Mesendoderm (in vitro differentiated cells): ENCODE measurements at regions not wholly inside any gene's neighbourhood (a gene's known extent, or its start where the extent isn't known, plus 50 kb on each side); places are given as distances from the start of the nearest gene placed in this dataset.

Experiments
- DNase-seq: peaks from one replicate; pipeline ENCODE4 v3.0.0; 2013
- H2AK5ac ChIP-seq: 2 replicates; pipeline ENCODE4 v1.6.1; 2013; ENCODE audit warnings: low read length, inconsistent platforms
- H2BK120ac ChIP-seq: 2 replicates; pipeline ENCODE4 v1.6.1; 2013; ENCODE audit warnings: low read depth, mild to moderate bottlenecking, low read length, moderate library complexity, mixed read lengths
- H2BK15ac ChIP-seq: replicated peaks from 2 replicates; pipeline ENCODE4 v1.6.1; 2013; ENCODE audit warnings: low read depth, mild to moderate bottlenecking, moderate library complexity
- H2BK5ac ChIP-seq: 2 replicates; pipeline ENCODE4 v1.6.1; 2013; ENCODE audit warnings: low read length, inconsistent platforms
- H3K18ac ChIP-seq: 2 replicates; pipeline ENCODE4 v1.6.1; 2013; ENCODE audit warnings: mild to moderate bottlenecking, low read length, mixed read lengths
- H3K23ac ChIP-seq: one replicate; pipeline ENCODE4 v1.6.1; 2013; ENCODE audit warnings: low read length
- H3K27ac ChIP-seq: 2 replicates; pipeline ENCODE4 v1.5.1; 2013; ENCODE audit warnings: low read depth, mild to moderate bottlenecking, inconsistent platforms, low read length, moderate library complexity
- H3K27me3 ChIP-seq: 2 replicates; pipeline ENCODE4 v1.6.1; 2013; ENCODE audit warnings: low read length, control low read depth, mild to moderate bottlenecking, inconsistent platforms; ENCODE audit not compliant: insufficient read depth, poor library complexity
- H3K36me3 ChIP-seq: 2 replicates; pipeline ENCODE4 v1.6.1; 2013; ENCODE audit warnings: low read length, inconsistent platforms; ENCODE audit not compliant: control insufficient read depth, insufficient read depth
- H3K4ac ChIP-seq: one replicate; pipeline ENCODE4 v1.6.1; 2013; ENCODE audit warnings: low read depth, mild to moderate bottlenecking, low read length, moderate library complexity
- H3K4me1 ChIP-seq: 2 replicates; pipeline ENCODE4 v1.6.1; 2013; ENCODE audit warnings: low read depth, low read length, inconsistent platforms; ENCODE audit not compliant: control insufficient read depth
- H3K4me2 ChIP-seq: 2 replicates; pipeline ENCODE4 v1.6.1; 2013; ENCODE audit warnings: low read length
- H3K4me3 ChIP-seq: 2 replicates; pipeline ENCODE4 v1.5.1; 2013; ENCODE audit warnings: mild to moderate bottlenecking, low read length
- H3K56ac ChIP-seq: one replicate; pipeline ENCODE4 v1.6.1; 2013; ENCODE audit warnings: low read length
- H3K79me1 ChIP-seq: 2 replicates; pipeline ENCODE4 v1.6.1; 2013; ENCODE audit warnings: low read length, inconsistent platforms
- H3K79me2 ChIP-seq: 2 replicates; pipeline ENCODE4 v1.6.1; 2013; ENCODE audit warnings: mild to moderate bottlenecking, low read length; ENCODE audit not compliant: control insufficient read depth, insufficient read depth
- H3K9ac ChIP-seq: 2 replicates; pipeline ENCODE4 v1.6.1; 2013; ENCODE audit warnings: low read length, inconsistent platforms
- H4K5ac ChIP-seq: one replicate; pipeline ENCODE4 v1.6.1; 2013; ENCODE audit warnings: low read length
- H4K8ac ChIP-seq: one replicate; pipeline ENCODE4 v1.6.1; 2013; ENCODE audit warnings: low read depth, mild to moderate bottlenecking, control low read depth, low read length, moderate library complexity
- WGBS: extraction: QIAGEN DNeasy Blood & Tissue Kit; methylation state at CpG from one replicate; pipeline ENCODE4 v1.1.7; 2013; ENCODE audit warnings: low lambda C conversion rate, missing lambda C conversion rate; ENCODE audit not compliant: insufficient coverage; ENCODE audit errors: extremely low coverage; 5-methylcytosine and 5-hydroxymethylcytosine counted together

GRCh38 chr1:221509575-221510355 is 232.1 kb downstream of the DUSP10 start:
- Histone ChIP-seq H3K4me3 (no peak overlapping the region), H3K4ac (no peak overlapping the region), H4K5ac (no peak overlapping the region), H4K8ac (no peak overlapping the region), H3K79me1 (no peaks in the 10 kb centered on the region), H3K18ac (no peak overlapping the region), H3K36me3 (no peaks in the 10 kb centered on the region), H3K56ac (no peak overlapping the region), H3K79me2 (no peaks in the 10 kb centered on the region), H3K23ac (no peak overlapping the region), H3K4me1 (peaks cover 8% of the 10 kb centered on the region), H3K27me3 (no peaks in the 10 kb centered on the region), H3K4me2 (no peak overlapping the region), H3K9ac (no peak overlapping the region), H2BK5ac (no peak overlapping the region), H3K27ac (no peak overlapping the region), H2AK5ac (no peak overlapping the region), H2BK120ac (no peak overlapping the region), H2BK15ac (no peak overlapping the region)
- peak; percentile 78 for DNase-seq
- WGBS: no CpG with 5 or more reads among the region's 3 CpGs

DNA sequence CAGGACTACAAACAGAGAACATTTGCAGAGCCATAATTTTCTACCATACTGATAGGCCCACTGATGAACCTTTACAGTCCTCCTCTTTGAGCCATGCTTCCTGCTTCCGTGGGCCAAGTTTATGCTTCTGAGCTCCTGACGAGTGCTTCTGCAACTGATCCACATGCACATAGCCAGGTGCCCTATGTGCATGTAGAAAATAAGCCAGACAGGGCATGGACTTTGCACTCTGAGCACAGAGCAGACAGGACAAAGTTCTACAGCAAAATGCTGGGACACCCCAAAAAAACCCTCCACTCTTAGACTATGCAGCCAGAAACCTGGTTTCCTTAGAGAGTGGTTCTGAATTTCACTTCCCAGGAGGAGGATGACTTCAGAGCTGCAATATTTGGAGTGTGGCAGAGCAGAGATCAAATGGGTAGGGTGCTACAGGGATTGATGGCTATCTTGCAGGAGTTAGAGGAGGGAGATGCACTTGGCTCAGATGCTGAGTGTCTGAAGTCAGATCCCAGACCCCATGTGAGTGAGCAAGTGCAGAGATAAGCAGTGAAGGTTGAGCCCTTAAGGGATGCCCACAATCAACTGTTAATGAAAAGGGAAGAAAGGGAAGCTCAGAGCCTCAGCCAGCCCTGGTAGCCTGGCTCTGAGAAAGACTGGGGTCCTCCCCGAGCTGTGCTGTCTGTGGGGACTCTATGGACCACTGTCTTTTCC is 230.9 kb downstream of the DUSP10 start:
- peak overlapping the region; percentile 73 for H3K18ac ChIP-seq
- H3K9ac ChIP-seq: peak overlapping the region; percentile 43
- H2AK5ac ChIP-seq: peak overlapping the region; percentile 98
- peak overlapping the region; percentile 10 for H3K4me2 ChIP-seq
- H3K23ac ChIP-seq: no peak overlapping the region
- WGBS: no CpG with 5 or more reads among the region's 3 CpGs
- H4K5ac ChIP-seq: peak overlapping the region; percentile 59
- no peaks in the 10 kb centered on the region for H3K27me3 ChIP-seq
- H3K4me3 ChIP-seq: no peak overlapping the region
- peak overlapping the region; percentile 86 for H2BK15ac ChIP-seq
- H2BK120ac ChIP-seq: peak overlapping the region; percentile 86
- H3K27ac ChIP-seq: peak overlapping the region; percentile 84
- no peak overlapping the region for H4K8ac ChIP-seq
- peak; percentile 90 for DNase-seq
- H3K79me2 ChIP-seq: no peaks in the 10 kb centered on the region
- H3K4me1 ChIP-seq: peaks cover 8% of the 10 kb centered on the region
- H3K36me3 ChIP-seq: no peaks in the 10 kb centered on the region
- H3K4ac ChIP-seq: peak overlapping the region; percentile 96
- H3K79me1 ChIP-seq: no peaks in the 10 kb centered on the region
- peak overlapping the region; percentile 71 for H3K56ac ChIP-seq
- peak overlapping the region; percentile 97 for H2BK5ac ChIP-seq

- Histone ChIP-seq H2BK120ac (no peak overlapping the region), H3K9ac (no peak overlapping the region), H3K4me2 (no peak overlapping the region), H3K79me2 (no peaks in the 10 kb centered on the region), H3K36me3 (no peaks in the 10 kb centered on the region), H3K27me3 (no peaks in the 10 kb centered on the region), H4K8ac (no peak overlapping the region), H3K4me3 (no peak overlapping the region), H3K4me1 (peaks cover 8% of the 10 kb centered on the region), H3K79me1 (no peaks in the 10 kb centered on the region), H2BK15ac (no peak overlapping the region), H3K4ac (no peak overlapping the region), H2BK5ac (peak overlapping the region; percentile 91), H3K18ac (no peak overlapping the region), H3K23ac (no peak overlapping the region), H3K56ac (peak overlapping the region; percentile 12), H2AK5ac (no peak overlapping the region), H3K27ac (peak overlapping the region; percentile 91), H4K5ac (no peak overlapping the region)
- DNase-seq: peak; percentile 99
- no CpG with 5 or more reads among the region's 3 CpGs for WGBS
These were observed 230.1 kb downstream of the DUSP10 start for GRCh38 chr1:221511797-221512196.

DNA sequence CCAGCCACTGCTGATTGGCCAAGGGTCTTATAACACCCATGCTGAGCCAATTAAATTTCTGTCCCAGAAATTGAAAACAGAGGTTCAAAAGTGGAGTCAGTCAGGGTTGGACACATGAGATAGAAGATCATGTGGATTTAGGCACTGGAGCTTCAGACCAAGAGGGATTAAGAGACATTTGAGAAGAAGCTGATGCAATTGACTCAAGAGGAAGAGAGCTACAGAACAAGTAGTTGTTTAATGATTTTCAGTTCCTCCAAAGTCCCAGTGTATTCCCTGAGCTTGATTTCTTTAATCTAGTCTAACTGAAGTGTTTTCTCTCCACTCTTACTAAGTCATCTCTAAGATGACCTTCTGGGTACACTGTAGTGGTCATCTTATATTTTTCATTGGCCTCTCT is 227.1 kb downstream of the DUSP10 start:
- H2BK15ac ChIP-seq: no peak overlapping the region
- no peak overlapping the region for H3K4me3 ChIP-seq
- no peak for DNase-seq
- no peak overlapping the region for H3K4ac ChIP-seq
- no peak overlapping the region for H3K9ac ChIP-seq
- H3K79me2 ChIP-seq: no peaks in the 10 kb centered on the region
- H3K36me3 ChIP-seq: no peaks in the 10 kb centered on the region
- no peaks in the 10 kb centered on the region for H3K27me3 ChIP-seq
- no peak overlapping the region for H3K27ac ChIP-seq
- no peak overlapping the region for H4K8ac ChIP-seq
- peak overlapping the region; percentile 77 for H2AK5ac ChIP-seq
- H2BK5ac ChIP-seq: no peak overlapping the region
- H3K23ac ChIP-seq: no peak overlapping the region
- H3K4me2 ChIP-seq: no peak overlapping the region
- H3K4me1 ChIP-seq: peaks cover 8% of the 10 kb centered on the region
- H3K56ac ChIP-seq: no peak overlapping the region
- H3K79me1 ChIP-seq: no peaks in the 10 kb centered on the region
- H4K5ac ChIP-seq: no peak overlapping the region
- H3K18ac ChIP-seq: peak overlapping the region; percentile 87
- peak overlapping the region; percentile 92 for H2BK120ac ChIP-seq

DNA sequence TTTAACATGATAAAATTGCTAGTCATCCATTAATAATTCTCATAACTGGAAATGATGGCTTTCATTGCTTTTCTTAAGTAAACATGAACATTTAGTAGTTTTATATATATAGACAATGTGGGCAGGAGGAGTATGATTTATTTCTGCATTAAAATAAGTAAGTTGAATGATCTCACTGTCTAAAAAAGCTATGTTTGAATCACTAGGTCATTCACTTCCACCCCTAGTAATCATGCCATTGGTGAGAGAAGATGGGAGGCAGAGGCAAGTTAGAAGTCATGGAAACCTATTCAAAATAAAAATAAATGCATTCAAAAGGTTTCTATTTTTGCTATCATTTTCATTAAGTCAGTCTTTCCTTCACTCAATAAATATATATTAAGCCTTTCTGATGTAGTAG is 226.4 kb downstream of the DUSP10 start:
- Histone ChIP-seq H2BK15ac (no peak overlapping the region), H3K27ac (no peak overlapping the region), H3K4me2 (no peak overlapping the region), H2BK5ac (no peak overlapping the region), H3K4me3 (no peak overlapping the region), H3K23ac (no peak overlapping the region), H2BK120ac (no peak overlapping the region), H3K18ac (no peak overlapping the region), H3K36me3 (no peaks in the 10 kb centered on the region), H3K4ac (no peak overlapping the region), H4K5ac (no peak overlapping the region), H3K56ac (no peak overlapping the region), H3K4me1 (peaks cover 8% of the 10 kb centered on the region), H3K9ac (no peak overlapping the region), H2AK5ac (no peak overlapping the region), H4K8ac (no peak overlapping the region), H3K27me3 (no peaks in the 10 kb centered on the region), H3K79me2 (no peaks in the 10 kb centered on the region), H3K79me1 (no peaks in the 10 kb centered on the region)
- no peak for DNase-seq
